ENCODE measurements at regions not wholly inside any gene's neighbourhood (a gene's known extent, or its start where the extent isn't known, plus 50 kb on each side); places are given as distances from the start of the nearest gene placed in this dataset.

- no peak for TF ChIP-seq EZH2phosphoT487 (IDR thresholded peaks at IDR 0.05; ENCODE audit: low read length)
- TF ChIP-seq EZH2 (optimal IDR thresholded peaks at IDR 0.05; ENCODE audit: low read depth, low read length) = no peak
- TF ChIP-seq, protein P1, sequence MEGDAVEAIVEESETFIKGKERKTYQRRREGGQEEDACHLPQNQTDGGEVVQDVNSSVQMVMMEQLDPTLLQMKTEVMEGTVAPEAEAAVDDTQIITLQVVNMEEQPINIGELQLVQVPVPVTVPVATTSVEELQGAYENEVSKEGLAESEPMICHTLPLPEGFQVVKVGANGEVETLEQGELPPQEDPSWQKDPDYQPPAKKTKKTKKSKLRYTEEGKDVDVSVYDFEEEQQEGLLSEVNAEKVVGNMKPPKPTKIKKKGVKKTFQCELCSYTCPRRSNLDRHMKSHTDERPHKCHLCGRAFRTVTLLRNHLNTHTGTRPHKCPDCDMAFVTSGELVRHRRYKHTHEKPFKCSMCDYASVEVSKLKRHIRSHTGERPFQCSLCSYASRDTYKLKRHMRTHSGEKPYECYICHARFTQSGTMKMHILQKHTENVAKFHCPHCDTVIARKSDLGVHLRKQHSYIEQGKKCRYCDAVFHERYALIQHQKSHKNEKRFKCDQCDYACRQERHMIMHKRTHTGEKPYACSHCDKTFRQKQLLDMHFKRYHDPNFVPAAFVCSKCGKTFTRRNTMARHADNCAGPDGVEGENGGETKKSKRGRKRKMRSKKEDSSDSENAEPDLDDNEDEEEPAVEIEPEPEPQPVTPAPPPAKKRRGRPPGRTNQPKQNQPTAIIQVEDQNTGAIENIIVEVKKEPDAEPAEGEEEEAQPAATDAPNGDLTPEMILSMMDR (IDR thresholded peaks at IDR 0.05; ENCODE audit: low read length) = no peak
- Histone ChIP-seq H3K4me1 (ENCODE audit: low read length) (no peaks in the 10 kb centered on the region), H3K36me3 (replicated peaks; ENCODE audit: insufficient read depth, low read length) (no peaks in the 10 kb centered on the region), H3K9me3 (replicated peaks; ENCODE audit: insufficient read depth, low read length) (no peaks in the 10 kb centered on the region), H3K4me3 (ENCODE audit: low read length) (no peak overlapping the region), H3K4me2 (ENCODE audit: low read depth, low read length) (no peak overlapping the region), H3K9me2 (replicated peaks; ENCODE audit: insufficient read depth, low read length) (no peaks in the 10 kb centered on the region), H2AFZ (ENCODE audit: low read length) (no peak overlapping the region), H3K79me2 (ENCODE audit: low read length) (no peaks in the 10 kb centered on the region), H3F3A (ENCODE audit: insufficient read depth, low read length) (no peaks in the 10 kb centered on the region), H3K27ac (ENCODE audit: low read length) (no peak overlapping the region), H4K20me1 (ENCODE audit: insufficient read depth, low read length) (no peaks in the 10 kb centered on the region), H3K9ac (ENCODE audit: low read length) (no peak overlapping the region), H3K27me3 (replicated peaks; ENCODE audit: insufficient read depth, low read length) (no peaks in the 10 kb centered on the region)
- DNase-seq = no peak
Measured at GRCh38 chr5:116842514-116842961, 267.9 kb upstream of the SEMA6A start.

DNA sequence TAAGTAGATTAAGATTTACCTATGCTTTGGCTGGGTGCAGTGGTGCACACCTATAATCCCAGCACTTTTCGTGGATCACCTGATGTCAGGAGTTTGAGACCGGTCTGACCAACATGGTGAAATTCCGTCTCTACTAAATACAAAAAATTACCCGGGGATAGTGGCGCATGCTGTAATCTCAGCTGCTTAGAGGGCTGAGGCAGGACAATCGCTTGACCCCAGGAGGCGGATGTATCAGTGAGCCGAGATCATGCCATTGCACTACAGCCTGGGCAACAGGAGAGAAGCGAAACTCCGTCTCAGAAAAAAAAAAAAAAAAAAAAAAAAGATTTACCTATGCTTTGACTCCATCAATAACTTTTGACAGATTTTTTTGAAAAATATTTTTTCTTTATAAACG, 267.1 kb upstream of the SEMA6A start:
- no peak overlapping the region for H3K4me2 ChIP-seq (ENCODE audit: low read depth, low read length)
- no peaks in the 10 kb centered on the region for H3K27me3 ChIP-seq (replicated peaks; ENCODE audit: insufficient read depth, low read length)
- H4K20me1 ChIP-seq (ENCODE audit: insufficient read depth, low read length) = no peaks in the 10 kb centered on the region
- H3K9ac ChIP-seq (ENCODE audit: low read length) = no peak overlapping the region
- no peak for DNase-seq
- no peaks in the 10 kb centered on the region for H3K36me3 ChIP-seq (replicated peaks; ENCODE audit: insufficient read depth, low read length)
- no peak overlapping the region for H2AFZ ChIP-seq (ENCODE audit: low read length)
- TF ChIP-seq EZH2 (optimal IDR thresholded peaks at IDR 0.05; ENCODE audit: low read depth, low read length) (no peak), EZH2phosphoT487 (IDR thresholded peaks at IDR 0.05; ENCODE audit: low read length) (no peak)
- TF ChIP-seq, protein P1 (IDR thresholded peaks at IDR 0.05; ENCODE audit: low read length) = no peak
- no peaks in the 10 kb centered on the region for H3K9me3 ChIP-seq (replicated peaks; ENCODE audit: insufficient read depth, low read length)
- no peak overlapping the region for H3K27ac ChIP-seq (ENCODE audit: low read length)
- H3K79me2 ChIP-seq (ENCODE audit: low read length) = no peaks in the 10 kb centered on the region
- no peaks in the 10 kb centered on the region for H3F3A ChIP-seq (ENCODE audit: insufficient read depth, low read length)
- H3K4me1 ChIP-seq (ENCODE audit: low read length) = no peaks in the 10 kb centered on the region
- no peak overlapping the region for H3K4me3 ChIP-seq (ENCODE audit: low read length)
- H3K9me2 ChIP-seq (replicated peaks; ENCODE audit: insufficient read depth, low read length) = no peaks in the 10 kb centered on the region

- Histone ChIP-seq H3K9me2 (replicated peaks; ENCODE audit: insufficient read depth, low read length) (no peaks in the 10 kb centered on the region), H3F3A (ENCODE audit: insufficient read depth, low read length) (no peaks in the 10 kb centered on the region), H3K4me1 (ENCODE audit: low read length) (no peaks in the 10 kb centered on the region), H3K9ac (ENCODE audit: low read length) (no peak overlapping the region), H3K27ac (ENCODE audit: low read length) (no peak overlapping the region), H3K4me3 (ENCODE audit: low read length) (no peak overlapping the region), H3K27me3 (replicated peaks; ENCODE audit: insufficient read depth, low read length) (no peaks in the 10 kb centered on the region), H3K9me3 (replicated peaks; ENCODE audit: insufficient read depth, low read length) (no peaks in the 10 kb centered on the region), H3K36me3 (replicated peaks; ENCODE audit: insufficient read depth, low read length) (no peaks in the 10 kb centered on the region), H2AFZ (ENCODE audit: low read length) (no peak overlapping the region), H3K4me2 (ENCODE audit: low read depth, low read length) (no peak overlapping the region), H3K79me2 (ENCODE audit: low read length) (no peaks in the 10 kb centered on the region), H4K20me1 (ENCODE audit: insufficient read depth, low read length) (no peaks in the 10 kb centered on the region)
- TF ChIP-seq EZH2phosphoT487 (IDR thresholded peaks at IDR 0.05; ENCODE audit: low read length) = no peak
- no peak for TF ChIP-seq EZH2 (optimal IDR thresholded peaks at IDR 0.05; ENCODE audit: low read depth, low read length)
- TF ChIP-seq, protein P1 (IDR thresholded peaks at IDR 0.05; ENCODE audit: low read length) = no peak
- no peak for DNase-seq
Measured at GRCh38 chr5:116838011-116838536, 263.5 kb upstream of the SEMA6A start.
